Epithelial cell of esophagus (primary cell): ENCODE measurements at regions not wholly inside any gene's neighbourhood (a gene's known extent, or its start where the extent isn't known, plus 50 kb on each side); places are given as distances from the start of the nearest gene placed in this dataset.

Source experiments
- DNase-seq: peaks from one replicate; pipeline ENCODE4 v3.0.0; 2010; ENCODE audit warnings: low read depth
- H3K4me3 ChIP-seq: 2 replicates; pipeline ENCODE4 v1.5.1; 2011; ENCODE audit warnings: mild to moderate bottlenecking, low read length, control low read depth
- TF ChIP-seq, protein P1 (sequence below): IDR thresholded peaks from 2 replicates; pipeline ENCODE4 v1.5.1; 2011; ENCODE audit warnings: low read depth, mild to moderate bottlenecking, low read length, control low read depth, inconsistent platforms; ENCODE audit not compliant: insufficient read depth; ENCODE audit errors: missing control alignments

DNA sequence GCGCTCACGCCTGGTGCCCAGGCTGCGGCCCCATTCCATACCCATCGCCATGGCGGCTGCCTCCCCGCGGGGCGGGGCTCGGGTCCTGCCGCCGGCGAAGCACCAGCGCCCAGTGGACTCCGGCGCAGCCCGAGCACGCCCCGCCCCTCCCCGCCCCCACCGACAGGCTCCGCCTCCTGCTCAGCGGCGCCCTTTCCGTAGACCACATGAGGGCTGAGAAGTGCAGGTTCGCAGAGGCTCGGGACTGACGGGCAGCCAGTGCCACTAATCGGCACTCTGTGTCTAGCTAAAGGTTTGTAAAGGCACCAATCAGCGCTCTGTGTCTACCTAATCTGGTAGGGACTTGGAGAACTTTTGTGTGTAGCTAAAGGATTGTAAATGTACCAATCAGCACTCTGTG lies 352.2 kb upstream of the AMELY start:
- no peak overlapping the region for H3K4me3 ChIP-seq
- TF ChIP-seq, protein P1, sequence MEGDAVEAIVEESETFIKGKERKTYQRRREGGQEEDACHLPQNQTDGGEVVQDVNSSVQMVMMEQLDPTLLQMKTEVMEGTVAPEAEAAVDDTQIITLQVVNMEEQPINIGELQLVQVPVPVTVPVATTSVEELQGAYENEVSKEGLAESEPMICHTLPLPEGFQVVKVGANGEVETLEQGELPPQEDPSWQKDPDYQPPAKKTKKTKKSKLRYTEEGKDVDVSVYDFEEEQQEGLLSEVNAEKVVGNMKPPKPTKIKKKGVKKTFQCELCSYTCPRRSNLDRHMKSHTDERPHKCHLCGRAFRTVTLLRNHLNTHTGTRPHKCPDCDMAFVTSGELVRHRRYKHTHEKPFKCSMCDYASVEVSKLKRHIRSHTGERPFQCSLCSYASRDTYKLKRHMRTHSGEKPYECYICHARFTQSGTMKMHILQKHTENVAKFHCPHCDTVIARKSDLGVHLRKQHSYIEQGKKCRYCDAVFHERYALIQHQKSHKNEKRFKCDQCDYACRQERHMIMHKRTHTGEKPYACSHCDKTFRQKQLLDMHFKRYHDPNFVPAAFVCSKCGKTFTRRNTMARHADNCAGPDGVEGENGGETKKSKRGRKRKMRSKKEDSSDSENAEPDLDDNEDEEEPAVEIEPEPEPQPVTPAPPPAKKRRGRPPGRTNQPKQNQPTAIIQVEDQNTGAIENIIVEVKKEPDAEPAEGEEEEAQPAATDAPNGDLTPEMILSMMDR = no peak
- DNase-seq = no peak

DNA sequence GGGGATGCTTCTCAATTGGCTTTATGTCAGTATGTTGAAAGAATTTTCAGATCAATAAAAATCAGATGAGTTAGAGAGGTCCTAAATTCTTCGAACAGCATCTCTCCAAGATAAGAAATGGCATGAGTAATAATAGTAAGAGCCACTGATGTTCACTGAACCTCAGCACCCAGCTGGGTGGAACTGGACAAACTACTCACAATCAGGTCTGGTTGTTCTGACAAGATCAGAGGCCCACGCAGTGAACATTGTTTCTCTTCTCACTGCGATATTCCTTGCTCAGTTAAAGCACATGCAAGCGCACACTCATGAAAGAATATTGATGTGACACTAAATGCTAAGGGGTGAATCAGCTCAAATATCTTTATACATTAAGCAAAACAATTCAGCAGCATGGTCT lies 351.0 kb upstream of the AMELY start:
- no peak for DNase-seq
- TF ChIP-seq, protein P1 = no peak
- no peak overlapping the region for H3K4me3 ChIP-seq

DNA sequence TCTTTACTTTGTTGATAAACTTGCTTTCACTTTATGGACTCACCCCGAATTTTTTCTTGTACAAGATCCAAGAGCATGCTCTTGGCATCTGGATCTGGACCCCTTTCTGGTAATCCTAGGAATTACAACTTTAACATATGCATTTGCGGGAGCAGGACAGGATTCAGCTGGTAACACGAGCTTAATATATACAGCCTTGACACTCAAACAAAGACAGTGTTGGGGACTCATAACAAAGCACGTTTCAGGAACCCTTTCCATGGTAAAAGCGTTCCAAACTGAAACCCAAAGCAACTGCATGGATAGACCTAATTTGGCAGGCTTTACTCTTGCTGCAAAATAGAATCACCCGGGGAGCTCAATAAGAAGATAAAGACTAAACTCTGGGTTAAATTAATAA lies 349.7 kb upstream of the AMELY start:
- TF ChIP-seq, protein P1 = no peak

DNA sequence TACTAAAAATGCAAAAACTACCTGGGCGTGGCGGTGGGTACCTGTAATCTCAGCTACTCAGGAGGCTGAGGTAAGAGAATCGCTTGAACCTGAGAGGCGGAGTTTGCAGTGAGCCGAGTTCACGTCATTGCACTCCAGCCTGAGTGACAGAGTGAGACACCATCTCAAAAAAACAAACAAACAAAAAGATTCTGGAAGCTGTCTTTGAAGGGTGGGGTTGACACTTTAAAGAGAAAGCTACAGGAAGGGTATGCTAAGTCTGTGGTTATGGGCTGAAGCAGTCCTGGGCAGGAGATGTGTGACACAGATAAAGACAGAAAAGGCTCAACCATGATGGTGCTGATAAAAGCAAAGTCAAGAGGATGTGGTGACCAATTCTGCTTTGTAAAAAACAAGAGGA lies 328.5 kb upstream of the AMELY start:
- DNase-seq = no peak
- TF ChIP-seq, protein P1 = no peak
- H3K4me3 ChIP-seq = no peak overlapping the region

More for the DNA sequence above, 349.7 kb upstream of the AMELY start:
- DNase-seq = no peak
- H3K4me3 ChIP-seq = no peak overlapping the region

DNA sequence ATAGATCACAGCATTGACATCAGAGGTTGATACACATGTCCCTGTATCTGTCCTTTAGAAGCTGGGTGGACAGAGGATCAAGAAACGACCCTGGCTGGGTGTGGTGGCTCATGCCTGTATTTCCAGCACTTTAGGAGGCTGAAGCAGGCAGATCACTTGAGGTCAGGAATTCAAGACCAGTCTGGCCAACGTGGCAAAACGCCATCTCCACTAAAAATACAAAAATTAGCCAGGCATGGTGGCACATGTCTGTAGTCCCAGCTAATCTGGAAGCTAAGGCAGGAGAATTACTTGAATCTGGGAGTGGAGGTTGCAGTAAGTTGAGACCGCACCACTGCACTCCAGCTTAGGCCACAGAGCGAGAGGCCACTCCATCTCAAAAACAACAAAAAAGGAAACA lies 300.4 kb upstream of the AMELY start:
- no peak overlapping the region for H3K4me3 ChIP-seq
- DNase-seq = no peak
- TF ChIP-seq, protein P1 = no peak

DNA sequence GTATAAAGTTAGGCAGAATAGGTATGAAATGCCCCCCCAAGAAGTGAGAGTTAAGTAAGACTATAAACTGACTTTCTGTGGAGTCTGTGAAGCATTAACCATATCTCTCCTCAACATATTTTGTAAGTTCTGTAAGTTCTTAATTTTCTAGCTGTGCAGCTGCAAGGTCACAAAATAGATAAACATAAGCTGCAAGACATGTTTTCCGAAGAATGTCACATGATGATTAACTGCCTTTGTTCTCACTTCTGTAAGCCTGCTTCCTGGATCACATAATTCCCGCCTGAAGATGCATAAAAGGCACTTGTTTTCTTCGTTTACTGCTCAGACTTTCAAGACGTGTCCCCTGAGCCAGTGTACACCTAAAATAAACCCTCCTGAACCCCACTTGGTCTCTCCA lies 292.9 kb upstream of the AMELY start:
- DNase-seq = peak; percentile 5
- TF ChIP-seq, protein P1 = no peak
- H3K4me3 ChIP-seq = no peak overlapping the region

DNA sequence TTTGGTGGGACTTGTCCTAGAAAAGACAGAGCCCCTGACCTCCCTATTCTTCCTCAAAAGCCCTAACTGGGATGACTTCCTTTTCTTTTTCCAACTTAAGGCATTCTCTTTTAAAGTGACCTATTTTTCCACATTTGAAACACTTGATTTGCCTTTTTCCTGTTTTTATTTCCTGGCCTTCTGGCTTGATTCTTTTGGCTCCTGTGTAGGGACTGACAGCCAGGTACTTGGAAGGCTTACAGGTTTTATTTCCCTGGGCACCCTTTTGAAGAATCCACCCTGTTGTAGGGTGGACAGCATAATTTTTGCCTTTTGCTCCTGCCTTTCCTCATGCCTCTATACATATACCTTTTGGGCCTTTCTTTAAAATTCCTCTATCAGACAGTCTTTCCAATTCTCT lies 271.0 kb upstream of the AMELY start:
- no peak overlapping the region for H3K4me3 ChIP-seq
- TF ChIP-seq, protein P1 = no peak
- no peak for DNase-seq
